D721Med (cell line): ENCODE measurements at regions not wholly inside any gene's neighbourhood (a gene's known extent, or its start where the extent isn't known, plus 50 kb on each side); places are given as distances from the start of the nearest gene placed in this dataset.
"Not testable (repeated sequence)": the region's sequence is repeated elsewhere in the genome, so short reads cannot be mapped to it uniquely, and the experiment has no call there.

Experiments
- DNase-seq: peaks from one replicate; pipeline ENCODE4 v3.0.0; 2011; ENCODE audit warnings: low spot score; ENCODE audit not compliant: insufficient read length
- FAIRE-seq: peaks from 2 replicates; lab custom pipeline; 2011; peaks lifted over from hg19 to GRCh38; lab: Jason Lieb, UNC
- CTCF ChIP-seq: IDR thresholded peaks from 2 replicates; pipeline ENCODE4 v1.5.1; 2012; ENCODE audit warnings: mild to moderate bottlenecking, control low read depth; ENCODE audit not compliant: insufficient read depth; ENCODE audit errors: missing control alignments

GRCh38 chr5:30505014-30505886, 688.2 kb upstream of the CDH6 start:
- FAIRE-seq (no peak), DNase-seq (no peak)
- no peak for TF ChIP-seq CTCF

DNA sequence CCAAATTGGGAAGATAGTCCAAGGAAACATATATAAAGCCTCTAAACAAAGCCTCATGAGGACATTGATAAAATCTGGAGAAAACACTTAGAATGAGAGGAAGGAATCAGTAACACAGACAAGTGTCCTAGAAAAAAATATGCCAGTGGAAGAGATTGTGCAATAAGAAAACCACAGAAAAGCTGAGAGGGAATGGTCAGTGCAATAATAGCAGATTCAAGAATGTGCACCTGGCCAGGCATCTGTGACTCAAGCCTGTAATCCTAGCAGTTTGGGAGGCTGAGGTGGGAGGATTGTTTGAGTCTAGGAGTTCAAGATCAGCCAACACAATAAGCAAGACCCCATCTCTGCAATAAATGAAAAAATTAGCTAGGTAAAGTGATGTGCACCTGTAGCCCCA, 691.2 kb upstream of the CDH6 start:
- TF ChIP-seq CTCF, result no peak
- DNase-seq, result no peak
- no peak for FAIRE-seq

GRCh38 chr5:30501065-30501464, 692.4 kb upstream of the CDH6 start:
- no peak for DNase-seq
- TF ChIP-seq CTCF, result no peak
- no peak for FAIRE-seq

GRCh38 chr5:30500513-30500912, 693.0 kb upstream of the CDH6 start:
- no peak for TF ChIP-seq CTCF
- DNase-seq (no peak), FAIRE-seq (no peak)

DNA sequence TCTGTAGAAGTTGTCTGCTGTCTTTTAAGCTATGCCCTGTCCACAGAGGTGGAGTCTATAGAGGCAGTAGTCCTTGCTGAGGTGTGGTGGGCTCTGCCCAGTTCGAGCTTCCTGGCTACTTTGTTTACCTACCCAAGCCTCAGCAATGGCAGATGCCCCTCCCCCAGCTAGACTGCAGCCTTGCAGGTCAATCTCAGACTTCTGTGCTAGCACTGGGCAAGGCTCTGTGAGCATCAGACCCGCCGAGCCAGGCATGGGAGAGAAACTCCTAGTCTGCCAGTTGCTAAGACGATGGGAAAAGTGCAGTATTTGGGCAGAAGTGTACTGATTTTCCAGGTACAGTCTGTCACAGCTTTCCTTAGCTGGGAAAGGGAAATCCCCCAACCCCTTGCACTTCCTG, 694.1 kb upstream of the CDH6 start:
- TF ChIP-seq CTCF, result no peak
- DNase-seq, result no peak
- no peak for FAIRE-seq

- no peak for FAIRE-seq
- no peak for TF ChIP-seq CTCF
- DNase-seq, result no peak
Measured at GRCh38 chr5:30498972-30499371, 694.5 kb upstream of the CDH6 start.

GRCh38 chr5:30498509-30498908, 695.0 kb upstream of the CDH6 start:
- not testable (repeated sequence) for DNase-seq, FAIRE-seq

DNA sequence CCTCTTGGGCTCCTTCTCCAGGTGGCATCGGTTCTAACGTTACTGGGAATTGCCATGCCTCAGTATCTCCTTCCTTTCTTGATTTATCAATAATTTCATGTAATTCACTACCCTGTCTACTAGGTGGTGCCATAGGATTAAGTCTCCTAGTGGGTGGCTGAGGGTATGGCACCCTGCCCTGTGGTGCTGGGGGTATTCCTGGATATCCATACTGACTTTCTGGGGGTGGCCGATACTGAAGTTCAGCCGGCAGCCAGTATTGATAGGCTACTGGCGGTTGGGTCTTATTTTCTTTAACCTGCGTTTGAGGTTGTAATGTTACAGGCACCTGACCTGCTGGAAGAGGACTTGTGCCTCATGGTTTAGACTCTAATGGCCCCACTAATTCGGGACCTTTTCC, 699.4 kb upstream of the CDH6 start:
- DNase-seq, result not testable (repeated sequence)

More for the DNA sequence above, 699.4 kb upstream of the CDH6 start:
- FAIRE-seq, result not testable (repeated sequence)
